WTC11 (cell line): ENCODE measurements at regions not wholly inside any gene's neighbourhood (a gene's known extent, or its start where the extent isn't known, plus 50 kb on each side); places are given as distances from the start of the nearest gene placed in this dataset.

Experiments used
- ATAC-seq: fragments of 200-7000 bp; cut with Tn5 transposase; 2 replicates; pipeline ENCODE4 v1.10.0; 2021; ENCODE audit warnings: mild to moderate bottlenecking, moderate library complexity
- CTCF ChIA-PET: fragments of 300-600 bp; sonication (Branson Sonifier 250); formaldehyde crosslinking; loops from one replicate; lab custom pipeline; 2021; ENCODE audit warnings: antibody characterized with exemption; lab: Charles Lee
- POLR2A ChIA-PET: fragments of 350-600 bp; sonication (Branson Sonifier 250); formaldehyde crosslinking; loops from one replicate; lab custom pipeline; 2021; ENCODE audit warnings: antibody characterized with exemption; lab: Charles Lee
- DNase-seq: peaks from one replicate; pipeline ENCODE4 v3.0.0; 2021; ENCODE audit warnings: low spot score
- H3K27ac Mint-ChIP-seq: 2 replicates; pipeline ENCODE4 v1.8.0; 2021; ENCODE audit warnings: mixed read lengths
- H3K27me3 Mint-ChIP-seq: 2 replicates; pipeline ENCODE4 v1.8.0; 2021; ENCODE audit warnings: low read depth, mild to moderate bottlenecking, moderate library complexity, mixed read lengths
- H3K36me3 Mint-ChIP-seq: 2 replicates; pipeline ENCODE4 v1.8.0; 2021; ENCODE audit warnings: mixed read lengths
- H3K4me1 Mint-ChIP-seq: 2 replicates; pipeline ENCODE4 v1.8.0; 2022; ENCODE audit warnings: mixed read lengths
- H3K4me3 Mint-ChIP-seq: 2 replicates; pipeline ENCODE4 v1.8.0; 2021; ENCODE audit warnings: mild to moderate bottlenecking, moderate library complexity, mixed read lengths
- H3K9me3 Mint-ChIP-seq: 2 replicates; pipeline ENCODE4 v1.8.0; 2021; ENCODE audit warnings: mixed read lengths
- FOXK1 ChIP-seq: sonication (generic); formaldehyde crosslinking; IDR thresholded peaks from 2 replicates; pipeline ENCODE4 v1.8.0; 2022; ENCODE audit warnings: mild to moderate bottlenecking, moderate library complexity, missing genetic modification reagents
- JAZF1 ChIP-seq: fragments of 250-450 bp; sonication (Bioruptor Pico); IDR thresholded peaks from 2 replicates; pipeline ENCODE4 v1.9.0; 2021; ENCODE audit warnings: moderate library complexity, mild to moderate bottlenecking, inconsistent platforms
- OVOL2 ChIP-seq: fragments of 250-450 bp; sonication (Bioruptor Pico); IDR thresholded peaks from 2 replicates; pipeline ENCODE4 v1.9.0; 2021; ENCODE audit warnings: mild to moderate bottlenecking, borderline replicate concordance
- PRRX2 ChIP-seq: fragments of 250-450 bp; sonication (Bioruptor Pico); IDR thresholded peaks from 2 replicates; pipeline ENCODE4 v1.8.0; 2021; ENCODE audit warnings: mild to moderate bottlenecking
- TEAD1 ChIP-seq: sonication (generic); formaldehyde crosslinking; IDR thresholded peaks from 2 replicates; pipeline ENCODE4 v1.8.0; 2022; ENCODE audit warnings: mild to moderate bottlenecking, missing genetic modification reagents
- ZBTB43 ChIP-seq: sonication (generic); formaldehyde crosslinking; IDR thresholded peaks from 2 replicates; pipeline ENCODE4 v1.8.1; 2023; ENCODE audit warnings: mild to moderate bottlenecking, missing genetic modification reagents
- ZNF219 ChIP-seq: sonication (generic); formaldehyde crosslinking; IDR thresholded peaks from 2 replicates; pipeline ENCODE4 v1.8.0; 2023; ENCODE audit warnings: missing genetic modification reagents, mild to moderate bottlenecking, borderline replicate concordance
- ZNF425 ChIP-seq: fragments of 250-450 bp; sonication (Bioruptor Pico); conservative IDR thresholded peaks from 2 replicates; pipeline ENCODE4 v1.9.0; 2021; ENCODE audit warnings: mild to moderate bottlenecking
- ZSCAN18 ChIP-seq: fragments of 250-450 bp; sonication (Bioruptor Pico); IDR thresholded peaks from 2 replicates; pipeline ENCODE4 v2.1.2; 2022; ENCODE audit warnings: mild to moderate bottlenecking, moderate library complexity
- TF ChIP-seq, protein P1 (sequence below): sonication (generic); formaldehyde crosslinking; IDR thresholded peaks from 2 replicates; pipeline ENCODE4 v1.8.0; 2023; ENCODE audit warnings: missing genetic modification reagents, mild to moderate bottlenecking, borderline replicate concordance
- TF ChIP-seq, protein P2 (sequence below): fragments of 200-600 bp; IDR thresholded peaks from 2 replicates; pipeline ENCODE4 v1.8.0; 2022; ENCODE audit warnings: antibody characterized with exemption
- TF ChIP-seq, protein P3 (sequence below): sonication (generic); formaldehyde crosslinking; IDR thresholded peaks from 2 replicates; pipeline ENCODE4 v1.8.1; 2022; ENCODE audit warnings: mild to moderate bottlenecking, missing genetic modification reagents, moderate library complexity, borderline replicate concordance
- TF ChIP-seq, protein P4 (sequence below): fragments of 250-450 bp; sonication (Bioruptor Pico); IDR thresholded peaks from 2 replicates; pipeline ENCODE4 v1.8.0; 2021; ENCODE audit warnings: mild to moderate bottlenecking

DNA sequence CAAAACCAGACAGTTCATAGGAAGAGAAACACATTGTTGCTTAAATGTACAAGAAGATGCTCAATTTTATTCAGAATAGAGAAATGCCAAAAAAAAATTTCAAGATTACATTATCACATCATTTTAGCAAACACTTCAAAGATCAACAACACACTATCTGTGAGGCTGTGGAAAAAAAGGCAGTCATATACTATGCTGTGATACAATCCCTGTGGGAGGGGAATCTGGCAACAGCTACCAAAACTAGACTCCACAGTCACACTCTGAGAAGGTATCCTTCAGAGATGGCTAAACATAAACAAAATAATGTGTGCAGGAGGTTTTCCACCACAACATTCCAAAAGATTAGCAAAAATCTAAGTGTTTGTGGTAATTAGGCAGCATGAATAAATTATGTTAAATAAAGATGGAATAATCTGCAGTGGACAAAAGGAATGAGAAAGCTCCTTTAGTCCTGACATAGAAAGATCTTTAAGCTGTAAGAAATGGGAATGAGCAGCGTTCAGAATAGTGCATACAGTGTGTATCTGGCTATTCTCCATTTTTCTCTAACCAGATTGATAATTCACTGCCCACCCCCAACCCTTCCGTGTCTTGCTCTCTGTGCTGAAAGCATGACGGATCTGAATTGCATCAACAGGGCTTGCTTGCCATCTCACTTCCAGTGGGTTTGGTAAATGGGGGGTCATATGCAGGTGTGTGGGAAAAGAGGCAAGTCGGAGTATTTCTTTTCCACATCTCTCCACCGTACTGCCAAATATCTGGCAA, 329.6 kb downstream of the MBD2 start:
- no peak for ATAC-seq

More for the DNA sequence above, 329.6 kb downstream of the MBD2 start:
- Mint-ChIP-seq H3K4me3 (no peak overlapping the region), H3K27ac (no peak overlapping the region), H3K9me3 (peaks cover 5% of the 10 kb centered on the region; the same call in 1 of the 2 replicates), H3K27me3 (no peaks in the 10 kb centered on the region), H3K36me3 (peaks cover 2% of the 10 kb centered on the region; the same call in 1 of the 2 replicates), H3K4me1 (0 out of 2 replicates have a peak, but pooled peaks cover 3% of the 10 kb centered on the region)
- DNase-seq, result no peak
- TF ChIP-seq ZBTB43 (CRISPR knock-in tag), result no peak
- TF ChIP-seq, protein P1, sequence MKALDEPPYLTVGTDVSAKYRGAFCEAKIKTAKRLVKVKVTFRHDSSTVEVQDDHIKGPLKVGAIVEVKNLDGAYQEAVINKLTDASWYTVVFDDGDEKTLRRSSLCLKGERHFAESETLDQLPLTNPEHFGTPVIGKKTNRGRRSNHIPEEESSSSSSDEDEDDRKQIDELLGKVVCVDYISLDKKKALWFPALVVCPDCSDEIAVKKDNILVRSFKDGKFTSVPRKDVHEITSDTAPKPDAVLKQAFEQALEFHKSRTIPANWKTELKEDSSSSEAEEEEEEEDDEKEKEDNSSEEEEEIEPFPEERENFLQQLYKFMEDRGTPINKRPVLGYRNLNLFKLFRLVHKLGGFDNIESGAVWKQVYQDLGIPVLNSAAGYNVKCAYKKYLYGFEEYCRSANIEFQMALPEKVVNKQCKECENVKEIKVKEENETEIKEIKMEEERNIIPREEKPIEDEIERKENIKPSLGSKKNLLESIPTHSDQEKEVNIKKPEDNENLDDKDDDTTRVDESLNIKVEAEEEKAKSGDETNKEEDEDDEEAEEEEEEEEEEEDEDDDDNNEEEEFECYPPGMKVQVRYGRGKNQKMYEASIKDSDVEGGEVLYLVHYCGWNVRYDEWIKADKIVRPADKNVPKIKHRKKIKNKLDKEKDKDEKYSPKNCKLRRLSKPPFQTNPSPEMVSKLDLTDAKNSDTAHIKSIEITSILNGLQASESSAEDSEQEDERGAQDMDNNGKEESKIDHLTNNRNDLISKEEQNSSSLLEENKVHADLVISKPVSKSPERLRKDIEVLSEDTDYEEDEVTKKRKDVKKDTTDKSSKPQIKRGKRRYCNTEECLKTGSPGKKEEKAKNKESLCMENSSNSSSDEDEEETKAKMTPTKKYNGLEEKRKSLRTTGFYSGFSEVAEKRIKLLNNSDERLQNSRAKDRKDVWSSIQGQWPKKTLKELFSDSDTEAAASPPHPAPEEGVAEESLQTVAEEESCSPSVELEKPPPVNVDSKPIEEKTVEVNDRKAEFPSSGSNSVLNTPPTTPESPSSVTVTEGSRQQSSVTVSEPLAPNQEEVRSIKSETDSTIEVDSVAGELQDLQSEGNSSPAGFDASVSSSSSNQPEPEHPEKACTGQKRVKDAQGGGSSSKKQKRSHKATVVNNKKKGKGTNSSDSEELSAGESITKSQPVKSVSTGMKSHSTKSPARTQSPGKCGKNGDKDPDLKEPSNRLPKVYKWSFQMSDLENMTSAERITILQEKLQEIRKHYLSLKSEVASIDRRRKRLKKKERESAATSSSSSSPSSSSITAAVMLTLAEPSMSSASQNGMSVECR (CRISPR knock-in tag), result no peak
- TF ChIP-seq FOXK1 (CRISPR knock-in tag), result no peak
- TF ChIP-seq, protein P2, sequence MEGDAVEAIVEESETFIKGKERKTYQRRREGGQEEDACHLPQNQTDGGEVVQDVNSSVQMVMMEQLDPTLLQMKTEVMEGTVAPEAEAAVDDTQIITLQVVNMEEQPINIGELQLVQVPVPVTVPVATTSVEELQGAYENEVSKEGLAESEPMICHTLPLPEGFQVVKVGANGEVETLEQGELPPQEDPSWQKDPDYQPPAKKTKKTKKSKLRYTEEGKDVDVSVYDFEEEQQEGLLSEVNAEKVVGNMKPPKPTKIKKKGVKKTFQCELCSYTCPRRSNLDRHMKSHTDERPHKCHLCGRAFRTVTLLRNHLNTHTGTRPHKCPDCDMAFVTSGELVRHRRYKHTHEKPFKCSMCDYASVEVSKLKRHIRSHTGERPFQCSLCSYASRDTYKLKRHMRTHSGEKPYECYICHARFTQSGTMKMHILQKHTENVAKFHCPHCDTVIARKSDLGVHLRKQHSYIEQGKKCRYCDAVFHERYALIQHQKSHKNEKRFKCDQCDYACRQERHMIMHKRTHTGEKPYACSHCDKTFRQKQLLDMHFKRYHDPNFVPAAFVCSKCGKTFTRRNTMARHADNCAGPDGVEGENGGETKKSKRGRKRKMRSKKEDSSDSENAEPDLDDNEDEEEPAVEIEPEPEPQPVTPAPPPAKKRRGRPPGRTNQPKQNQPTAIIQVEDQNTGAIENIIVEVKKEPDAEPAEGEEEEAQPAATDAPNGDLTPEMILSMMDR, result no peak
- no peak for TF ChIP-seq PRRX2 (CRISPR knock-in tag)
- no peak for TF ChIP-seq ZSCAN18 (CRISPR knock-in tag)
- TF ChIP-seq, protein P3, sequence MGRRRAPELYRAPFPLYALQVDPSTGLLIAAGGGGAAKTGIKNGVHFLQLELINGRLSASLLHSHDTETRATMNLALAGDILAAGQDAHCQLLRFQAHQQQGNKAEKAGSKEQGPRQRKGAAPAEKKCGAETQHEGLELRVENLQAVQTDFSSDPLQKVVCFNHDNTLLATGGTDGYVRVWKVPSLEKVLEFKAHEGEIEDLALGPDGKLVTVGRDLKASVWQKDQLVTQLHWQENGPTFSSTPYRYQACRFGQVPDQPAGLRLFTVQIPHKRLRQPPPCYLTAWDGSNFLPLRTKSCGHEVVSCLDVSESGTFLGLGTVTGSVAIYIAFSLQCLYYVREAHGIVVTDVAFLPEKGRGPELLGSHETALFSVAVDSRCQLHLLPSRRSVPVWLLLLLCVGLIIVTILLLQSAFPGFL, result no peak
- TF ChIP-seq, protein P4, sequence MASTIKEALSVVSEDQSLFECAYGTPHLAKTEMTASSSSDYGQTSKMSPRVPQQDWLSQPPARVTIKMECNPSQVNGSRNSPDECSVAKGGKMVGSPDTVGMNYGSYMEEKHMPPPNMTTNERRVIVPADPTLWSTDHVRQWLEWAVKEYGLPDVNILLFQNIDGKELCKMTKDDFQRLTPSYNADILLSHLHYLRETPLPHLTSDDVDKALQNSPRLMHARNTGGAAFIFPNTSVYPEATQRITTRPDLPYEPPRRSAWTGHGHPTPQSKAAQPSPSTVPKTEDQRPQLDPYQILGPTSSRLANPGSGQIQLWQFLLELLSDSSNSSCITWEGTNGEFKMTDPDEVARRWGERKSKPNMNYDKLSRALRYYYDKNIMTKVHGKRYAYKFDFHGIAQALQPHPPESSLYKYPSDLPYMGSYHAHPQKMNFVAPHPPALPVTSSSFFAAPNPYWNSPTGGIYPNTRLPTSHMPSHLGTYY (CRISPR knock-in tag), result no peak
- TF ChIP-seq JAZF1 (CRISPR knock-in tag), result no peak
- no peak for TF ChIP-seq ZNF219 (CRISPR knock-in tag)
- TF ChIP-seq TEAD1 (CRISPR knock-in tag), result no peak
- TF ChIP-seq ZNF425 (CRISPR knock-in tag), result no peak
- no peak for TF ChIP-seq OVOL2 (CRISPR knock-in tag)
- CTCF ChIA-PET, result no interaction called here
- POLR2A ChIA-PET, result no interaction called here
